Lung microvascular endothelial cell (primary cell): ENCODE measurements at regions not wholly inside any gene's neighbourhood (a gene's known extent, or its start where the extent isn't known, plus 50 kb on each side); places are given as distances from the start of the nearest gene placed in this dataset.
"Not testable (repeated sequence)": the region's sequence is repeated elsewhere in the genome, so short reads cannot be mapped to it uniquely, and the experiment has no call there.

Experiments used
- DNase-seq, 2 donors: peaks; one replicate each; pipeline versions ENCODE4 v3.0.0 to v3.0.0-alpha.2; 2010; ENCODE audit warnings: low read depth in 2 of 2

- no peak for DNase-seq
Measured at GRCh38 chr1:157230500-157230899, 92.3 kb upstream of the ETV3 start.

GRCh38 chr1:157227700-157228099, 89.5 kb upstream of the ETV3 start:
- DNase-seq: no peak

GRCh38 chr1:157226739-157227138, 88.5 kb upstream of the ETV3 start:
- no peak for DNase-seq

GRCh38 chr1:157219600-157219999, 81.4 kb upstream of the ETV3 start:
- no peak for DNase-seq

GRCh38 chr1:157219182-157219581, 81.0 kb upstream of the ETV3 start:
- DNase-seq: no peak

- no peak for DNase-seq
Measured at GRCh38 chr1:157218671-157219070, 80.5 kb upstream of the ETV3 start.

- DNase-seq: no peak
Measured at GRCh38 chr1:157217486-157217885, 79.3 kb upstream of the ETV3 start.

- no peak for DNase-seq
Measured at GRCh38 chr1:157213836-157214235, 75.6 kb upstream of the ETV3 start.

GRCh38 chr1:157209514-157209913, 71.3 kb upstream of the ETV3 start:
- no peak for DNase-seq

- DNase-seq: not testable (repeated sequence)
Measured at GRCh38 chr1:157205982-157206381, 67.8 kb upstream of the ETV3 start.

GRCh38 chr1:157203166-157203565, 65.0 kb upstream of the ETV3 start:
- no peak for DNase-seq

GRCh38 chr1:157202331-157202730, 64.1 kb upstream of the ETV3 start:
- DNase-seq: no peak

GRCh38 chr1:157201767-157202166, 63.6 kb upstream of the ETV3 start:
- no peak for DNase-seq

- DNase-seq: no peak
Measured at GRCh38 chr1:157200451-157200850, 62.3 kb upstream of the ETV3 start.

GRCh38 chr1:157199421-157199755, 61.2 kb upstream of the ETV3 start:
- DNase-seq: no peak

GRCh38 chr1:157198619-157199420, 60.6 kb upstream of the ETV3 start:
- DNase-seq: no peak

- no peak for DNase-seq
Measured at GRCh38 chr1:157197906-157198435, 59.8 kb upstream of the ETV3 start.

GRCh38 chr1:157196670-157197456, 58.7 kb upstream of the ETV3 start:
- DNase-seq: peak; percentile 11 to 19

GRCh38 chr1:157196245-157196543, 58.0 kb upstream of the ETV3 start:
- no peak for DNase-seq

- no peak for DNase-seq
Measured at GRCh38 chr1:157195521-157196244, 57.5 kb upstream of the ETV3 start.

GRCh38 chr1:157194731-157195520, 56.7 kb upstream of the ETV3 start:
- no peak for DNase-seq
